NCI-H2196 (cell line): ENCODE measurements at regions not wholly inside any gene's neighbourhood (a gene's known extent, or its start where the extent isn't known, plus 50 kb on each side); places are given as distances from the start of the nearest gene placed in this dataset.

Experiments used
- DNase-seq: peaks from one replicate; lab custom pipeline; 2025; ENCODE audit not compliant: unreplicated experiment; lab: John Stamatoyannopoulos, UW

GRCh38 chr5:42338136-42338535 lies 85.1 kb upstream of the GHR start:
- no peak for DNase-seq

GRCh38 chr5:42349163-42349562 lies 74.1 kb upstream of the GHR start:
- DNase-seq: no peak

GRCh38 chr5:42351956-42352355 lies 71.3 kb upstream of the GHR start:
- DNase-seq: no peak

- DNase-seq: no peak
Measured at GRCh38 chr5:42360056-42360455, 63.2 kb upstream of the GHR start.

GRCh38 chr5:42360616-42361314 lies 62.5 kb upstream of the GHR start:
- no peak for DNase-seq

- DNase-seq: no peak
Measured at GRCh38 chr5:42361315-42361688, 61.9 kb upstream of the GHR start.

GRCh38 chr5:42366051-42366450 lies 57.2 kb upstream of the GHR start:
- no peak for DNase-seq
